Sigmoid colon (tissue), 4 donors: ENCODE measurements at regions not wholly inside any gene's neighbourhood (a gene's known extent, or its start where the extent isn't known, plus 50 kb on each side); places are given as distances from the start of the nearest gene placed in this dataset.

ENCODE experiments used
- POLR2AphosphoS5 ChIP-seq, 4 donors: sonication (generic); formaldehyde crosslinking; IDR thresholded peaks; one replicate each; pipeline ENCODE4 v1.6.1; 2017; ENCODE audit warnings: antibody characterized with exemption in 4 of 4
- TF ChIP-seq, protein P1 (sequence below), 4 experiments: fragments of 450-650 bp in 3 of 4; fragments of 200-600 bp in 1 of 4; IDR thresholded peaks; one replicate each; pipeline ENCODE4 v1.5.1; 2016 to 2019; ENCODE audit warnings: antibody characterized with exemption in 4 of 4, mild to moderate bottlenecking in 3 of 4, moderate library complexity in 2 of 4

DNA sequence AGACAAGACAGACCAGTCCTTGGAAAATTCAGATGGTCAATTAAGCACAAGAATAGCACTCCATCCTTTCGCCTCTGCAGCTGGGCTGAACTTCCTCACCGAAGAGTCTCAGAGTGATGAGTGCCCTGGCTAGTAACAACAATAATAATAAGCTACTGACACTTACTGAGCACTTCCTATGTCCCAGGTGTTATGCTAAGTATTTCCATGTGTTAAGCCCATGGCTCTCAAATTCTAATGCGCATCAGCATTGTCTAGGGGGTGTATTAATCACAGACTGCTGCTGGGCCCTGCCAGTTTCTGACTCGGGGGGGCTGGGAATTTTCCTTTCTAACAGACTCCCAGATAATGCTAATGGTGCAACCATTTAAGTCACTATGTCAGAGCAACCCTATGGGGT lies 118.2 kb upstream of the LRFN2 start:
- TF ChIP-seq POLR2AphosphoS5 (IDR thresholded peaks at IDR 0.05) = no peak
- TF ChIP-seq, protein P1, sequence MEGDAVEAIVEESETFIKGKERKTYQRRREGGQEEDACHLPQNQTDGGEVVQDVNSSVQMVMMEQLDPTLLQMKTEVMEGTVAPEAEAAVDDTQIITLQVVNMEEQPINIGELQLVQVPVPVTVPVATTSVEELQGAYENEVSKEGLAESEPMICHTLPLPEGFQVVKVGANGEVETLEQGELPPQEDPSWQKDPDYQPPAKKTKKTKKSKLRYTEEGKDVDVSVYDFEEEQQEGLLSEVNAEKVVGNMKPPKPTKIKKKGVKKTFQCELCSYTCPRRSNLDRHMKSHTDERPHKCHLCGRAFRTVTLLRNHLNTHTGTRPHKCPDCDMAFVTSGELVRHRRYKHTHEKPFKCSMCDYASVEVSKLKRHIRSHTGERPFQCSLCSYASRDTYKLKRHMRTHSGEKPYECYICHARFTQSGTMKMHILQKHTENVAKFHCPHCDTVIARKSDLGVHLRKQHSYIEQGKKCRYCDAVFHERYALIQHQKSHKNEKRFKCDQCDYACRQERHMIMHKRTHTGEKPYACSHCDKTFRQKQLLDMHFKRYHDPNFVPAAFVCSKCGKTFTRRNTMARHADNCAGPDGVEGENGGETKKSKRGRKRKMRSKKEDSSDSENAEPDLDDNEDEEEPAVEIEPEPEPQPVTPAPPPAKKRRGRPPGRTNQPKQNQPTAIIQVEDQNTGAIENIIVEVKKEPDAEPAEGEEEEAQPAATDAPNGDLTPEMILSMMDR (IDR thresholded peaks at IDR 0.05) = no peak
